Activated CD4-positive, alpha-beta memory T cell treated with anti-CD3 and anti-CD28 coated beads for 36 hours (primary cell): ENCODE measurements at regions not wholly inside any gene's neighbourhood (a gene's known extent, or its start where the extent isn't known, plus 50 kb on each side); places are given as distances from the start of the nearest gene placed in this dataset.
A peak's percentile ranks its signal among the peaks of the same experiment; 100 is the strongest.

ENCODE experiments used
- CTCF ChIA-PET: fragments of 350-600 bp; sonication (Branson Sonifier 250); formaldehyde crosslinking; loops from one replicate; lab custom pipeline; 2021; ENCODE audit warnings: antibody characterized with exemption, inconsistent platforms; lab: Charles Lee
- POLR2A ChIA-PET: fragments of 350-600 bp; sonication (Branson Sonifier 250); formaldehyde crosslinking; loops from one replicate; lab custom pipeline; 2021; ENCODE audit warnings: antibody characterized with exemption; lab: Charles Lee
- DNase-seq: peaks from one replicate; pipeline ENCODE4 v3.0.0-alpha.2; 2020
- H3K27ac Mint-ChIP-seq: one replicate; pipeline ENCODE4 v1.8.0; 2021; ENCODE audit warnings: mixed read lengths
- H3K27me3 Mint-ChIP-seq: one replicate; pipeline ENCODE4 v1.8.0; 2021; ENCODE audit warnings: mixed read lengths
- H3K36me3 Mint-ChIP-seq: one replicate; pipeline ENCODE4 v1.8.0; 2021; ENCODE audit warnings: mixed read lengths
- H3K4me1 Mint-ChIP-seq: one replicate; pipeline ENCODE4 v1.8.0; 2021; ENCODE audit warnings: low read depth, mixed read lengths
- H3K4me3 Mint-ChIP-seq: one replicate; pipeline ENCODE4 v1.8.0; 2021; ENCODE audit warnings: mild to moderate bottlenecking, mixed read lengths
- H3K9me3 Mint-ChIP-seq: one replicate; pipeline ENCODE4 v1.8.0; 2021; ENCODE audit warnings: mixed read lengths
- intact Hi-C: fragments of 100-400 bp; cut with micrococcal nuclease; formaldehyde crosslinking; loops from one replicate; pipeline ENCODE4 v1.15.1; 2023

DNA sequence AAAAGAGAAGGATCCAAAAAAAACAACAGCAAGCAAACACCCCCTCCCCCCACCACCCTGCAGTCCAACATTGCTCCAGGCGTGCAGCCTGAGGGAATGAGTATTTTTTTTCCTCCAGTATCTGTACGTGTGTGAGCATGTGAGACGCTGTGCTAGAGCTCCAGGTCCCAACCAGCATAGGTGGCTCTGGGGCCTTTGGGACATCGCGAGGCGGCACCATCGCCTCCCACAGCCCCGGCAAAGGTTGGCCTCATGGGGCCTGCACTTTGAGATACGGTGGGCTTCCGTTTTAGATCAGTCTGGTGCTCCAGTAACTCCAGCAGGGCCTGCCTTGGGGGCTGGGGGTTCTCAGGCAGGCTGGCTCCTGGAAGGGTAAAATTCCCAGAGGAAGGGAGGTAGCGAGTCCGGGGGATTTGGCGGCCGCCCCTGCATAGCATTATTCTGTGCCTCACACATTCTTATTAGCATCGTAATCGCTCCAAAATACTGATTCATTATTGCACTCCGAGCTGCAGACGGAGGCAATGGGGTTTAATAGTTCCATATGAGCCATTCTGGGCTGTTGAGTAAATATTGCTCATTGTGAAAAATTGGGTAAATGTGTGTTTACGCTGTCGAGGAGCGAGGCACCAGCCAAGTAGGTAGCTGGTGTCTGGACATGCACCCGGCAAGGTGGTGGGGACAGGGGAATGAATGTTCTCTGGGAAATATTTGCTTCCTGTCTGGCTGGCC lies 143.1 kb upstream of the MYL2 start:
- ChIA-PET POLR2A (no interaction called here), CTCF (no interaction called here)
- Mint-ChIP-seq H3K9me3 (no peaks in the 10 kb centered on the region), H3K4me1 (peaks cover 11% of the 10 kb centered on the region), H3K4me3 (no peak overlapping the region), H3K27ac (no peak overlapping the region), H3K27me3 (no peaks in the 10 kb centered on the region), H3K36me3 (no peaks in the 10 kb centered on the region)
- DNase-seq: no peak
- intact Hi-C loops: no loop called here

DNA sequence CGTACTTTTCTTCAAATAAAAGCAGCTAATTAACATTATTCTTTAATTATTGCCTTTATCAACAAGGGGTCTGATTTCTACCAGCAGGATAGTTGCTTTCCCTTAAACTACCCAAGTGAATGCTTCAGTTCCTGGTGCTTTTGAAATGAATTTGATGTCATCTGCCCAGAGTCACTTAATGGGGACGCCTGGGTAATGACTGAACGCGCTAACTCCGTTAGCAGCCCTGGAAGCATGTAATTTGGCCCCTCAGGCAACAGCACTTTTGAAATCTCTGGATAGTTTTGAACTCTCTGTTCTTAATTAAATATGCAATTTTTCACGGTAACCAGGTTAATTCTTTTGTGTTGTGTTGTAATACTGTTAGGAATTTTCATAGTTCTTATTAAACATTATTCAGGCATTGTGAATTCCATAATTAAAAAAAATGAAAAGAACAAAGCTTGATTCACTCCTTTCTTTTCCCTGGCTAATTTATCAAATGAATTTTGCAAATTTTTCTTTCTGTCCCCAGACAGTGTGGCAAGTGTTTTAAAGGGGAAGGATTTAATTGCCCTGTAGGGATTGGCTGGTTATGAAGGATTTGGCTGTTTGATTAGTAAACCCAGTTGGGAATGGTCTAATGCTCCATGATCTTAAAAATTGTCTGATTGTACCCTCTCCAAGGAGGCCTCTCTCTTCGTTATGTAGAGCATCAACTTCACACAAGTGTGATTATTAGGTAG lies 137.5 kb upstream of the MYL2 start:
- Mint-ChIP-seq H3K4me1 (peaks cover 26% of the 10 kb centered on the region), H3K27me3 (no peaks in the 10 kb centered on the region), H3K27ac (peak overlapping the region; percentile 98), H3K9me3 (peaks cover 12% of the 10 kb centered on the region), H3K4me3 (no peak overlapping the region), H3K36me3 (peaks cover 13% of the 10 kb centered on the region)
- POLR2A ChIA-PET: no interaction called here
- CTCF ChIA-PET: interaction anchor here (1.2 kb wide), 1 partner anchor 170 kb away, joined by 3 read pairs; no protein-coding TSS in a partner anchor
- intact Hi-C loops: no loop called here
- DNase-seq: no peak

DNA sequence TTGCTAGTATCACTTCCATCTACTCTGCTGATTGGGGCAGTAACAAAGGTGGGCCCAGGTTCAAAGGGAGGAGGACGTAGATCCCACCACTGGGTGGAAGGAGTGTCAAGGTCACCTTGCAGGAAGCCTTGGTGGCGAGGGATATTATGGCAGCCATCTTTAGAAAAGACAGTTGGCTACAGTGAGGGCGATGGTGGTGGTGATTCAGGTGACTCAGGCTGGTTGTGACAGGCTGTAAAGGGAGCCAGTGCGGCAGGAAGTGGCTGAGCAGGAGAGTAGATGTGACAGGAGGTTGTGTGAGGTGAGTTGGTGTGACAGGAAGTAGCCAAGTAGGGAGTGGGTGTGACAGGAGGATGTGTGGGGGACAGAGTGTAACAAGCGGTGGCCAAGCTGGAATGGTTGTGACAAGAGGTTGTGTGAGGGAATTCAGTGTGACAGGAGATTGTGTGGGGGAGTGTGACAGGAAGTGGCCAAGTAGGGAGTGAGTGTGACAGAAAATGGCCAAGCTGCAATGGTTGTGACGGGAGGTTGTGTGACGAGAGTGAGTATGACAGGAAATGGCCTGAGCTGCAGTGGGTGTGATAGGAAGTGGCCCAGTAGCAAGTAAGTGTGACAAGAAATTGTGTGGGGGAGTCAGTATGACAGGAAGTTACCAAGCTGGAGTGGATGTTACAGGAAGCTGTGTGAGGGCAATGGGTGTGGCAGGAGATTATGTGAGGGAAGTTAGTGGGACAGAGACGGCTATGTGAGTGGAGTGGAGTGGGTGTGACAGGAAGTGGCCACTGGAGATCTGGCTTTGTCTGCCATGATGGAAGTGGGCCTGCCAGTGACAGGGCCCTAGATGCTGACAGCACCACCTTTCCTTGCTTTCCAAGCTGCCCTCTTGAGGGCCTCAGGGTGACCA lies 136.5 kb upstream of the MYL2 start:
- CTCF ChIA-PET: interaction anchor here (1.2 kb wide), 1 partner anchor 169 kb away, joined by 3 read pairs; no protein-coding TSS in a partner anchor
- Mint-ChIP-seq H3K27me3 (no peaks in the 10 kb centered on the region), H3K36me3 (peaks cover 13% of the 10 kb centered on the region), H3K4me3 (peak overlapping the region; percentile 28), H3K9me3 (peaks cover 12% of the 10 kb centered on the region), H3K27ac (peak overlapping the region; percentile 98), H3K4me1 (peaks cover 26% of the 10 kb centered on the region)
- DNase-seq: peak; percentile 85
- intact Hi-C loops: no loop called here
- POLR2A ChIA-PET: no interaction called here

DNA sequence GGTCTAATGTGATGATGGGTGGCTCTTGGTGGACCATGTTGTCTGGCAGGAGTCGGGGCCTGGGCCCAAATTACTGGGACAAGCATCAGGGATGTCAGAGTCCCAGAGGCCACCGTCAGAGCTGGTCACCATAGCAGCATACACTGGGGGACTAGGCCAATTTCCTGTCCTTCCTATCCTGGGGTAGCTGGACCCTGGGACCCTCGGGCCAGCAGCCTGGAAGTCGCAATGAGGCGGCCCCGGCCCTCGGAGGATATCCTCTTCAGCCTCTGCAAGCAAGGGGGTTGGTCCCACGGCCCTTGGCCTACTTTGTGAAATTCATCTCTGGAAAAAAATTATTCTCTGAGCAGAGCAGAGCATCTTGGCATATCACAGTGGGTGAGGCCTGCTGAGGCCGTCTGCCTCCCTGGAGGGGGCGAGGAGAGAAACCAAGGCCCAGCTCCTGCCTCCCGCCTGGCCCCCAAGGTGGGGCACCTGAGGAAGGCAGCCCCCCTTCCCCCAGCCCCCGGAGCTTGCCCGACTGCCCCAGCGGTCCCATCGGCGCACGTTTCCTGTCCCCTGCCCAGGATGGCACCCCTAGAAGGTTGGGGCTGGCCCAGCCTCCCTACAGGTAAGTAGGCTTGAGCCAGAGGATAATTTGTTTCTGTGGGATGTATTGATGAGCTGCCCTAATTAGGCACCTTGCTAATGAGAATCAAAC lies 135.0 kb upstream of the MYL2 start:
- Mint-ChIP-seq H3K9me3 (peaks cover 12% of the 10 kb centered on the region), H3K27ac (peak overlapping the region; percentile 98), H3K4me3 (no peak overlapping the region), H3K36me3 (peaks cover 13% of the 10 kb centered on the region), H3K4me1 (peaks cover 26% of the 10 kb centered on the region), H3K27me3 (no peaks in the 10 kb centered on the region)
- intact Hi-C loops: no loop called here
- ChIA-PET POLR2A (no interaction called here), CTCF (interaction anchor here (0.7 kb wide), 1 partner anchor 342 kb away, joined by 3 read pairs; no protein-coding TSS in a partner anchor)
- no peak for DNase-seq

DNA sequence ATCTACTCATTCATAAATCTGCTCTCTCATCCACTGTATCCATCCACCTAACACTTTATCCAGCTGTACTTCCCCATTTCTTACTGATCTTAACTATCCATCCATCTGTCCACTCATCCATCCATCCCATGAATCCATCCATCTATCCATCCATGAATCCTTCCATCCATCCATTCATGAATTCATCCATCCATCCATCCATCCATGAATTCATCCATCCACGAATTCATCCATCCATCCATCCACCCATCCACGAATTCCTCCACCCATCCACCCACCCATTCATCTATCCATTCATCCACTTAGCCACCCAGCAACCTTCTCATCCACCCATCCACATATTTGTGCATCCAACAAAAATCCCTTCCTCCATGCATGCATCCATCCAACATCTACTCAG lies 128.6 kb upstream of the MYL2 start:
- Mint-ChIP-seq H3K27me3 (no peaks in the 10 kb centered on the region), H3K9me3 (no peaks in the 10 kb centered on the region), H3K27ac (no peak overlapping the region), H3K4me3 (no peak overlapping the region), H3K36me3 (no peaks in the 10 kb centered on the region), H3K4me1 (no peaks in the 10 kb centered on the region)
- intact Hi-C loops: no loop called here
- no peak for DNase-seq
- POLR2A ChIA-PET: no interaction called here
- CTCF ChIA-PET: no interaction called here

DNA sequence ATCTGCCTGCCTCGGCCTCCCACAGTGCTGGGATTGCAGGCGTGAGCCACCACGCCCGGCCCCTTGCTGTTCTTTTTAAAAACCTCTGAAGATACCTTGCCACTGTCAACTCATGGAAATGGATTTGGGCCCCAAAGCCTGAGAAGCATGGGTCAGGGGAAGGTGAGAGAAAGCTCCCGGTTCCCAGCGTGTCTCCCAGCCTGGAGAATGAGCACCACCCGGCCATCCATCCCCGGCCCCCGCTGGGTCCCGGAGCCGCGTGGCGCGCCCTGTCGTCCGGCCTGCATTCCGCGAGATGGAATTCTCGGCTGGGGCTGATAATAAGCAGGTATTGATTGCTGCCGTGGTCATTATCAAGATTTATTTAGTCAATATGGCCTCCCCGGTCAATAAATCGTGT lies 126.5 kb upstream of the MYL2 start:
- H3K36me3 Mint-ChIP-seq: no peaks in the 10 kb centered on the region
- intact Hi-C loops: no loop called here
- no peaks in the 10 kb centered on the region for H3K4me1 Mint-ChIP-seq
- no peak overlapping the region for H3K27ac Mint-ChIP-seq
- no peak for DNase-seq
- ChIA-PET CTCF (no interaction called here), POLR2A (no interaction called here)
- H3K9me3 Mint-ChIP-seq: no peaks in the 10 kb centered on the region
- H3K27me3 Mint-ChIP-seq: no peaks in the 10 kb centered on the region
- no peak overlapping the region for H3K4me3 Mint-ChIP-seq

DNA sequence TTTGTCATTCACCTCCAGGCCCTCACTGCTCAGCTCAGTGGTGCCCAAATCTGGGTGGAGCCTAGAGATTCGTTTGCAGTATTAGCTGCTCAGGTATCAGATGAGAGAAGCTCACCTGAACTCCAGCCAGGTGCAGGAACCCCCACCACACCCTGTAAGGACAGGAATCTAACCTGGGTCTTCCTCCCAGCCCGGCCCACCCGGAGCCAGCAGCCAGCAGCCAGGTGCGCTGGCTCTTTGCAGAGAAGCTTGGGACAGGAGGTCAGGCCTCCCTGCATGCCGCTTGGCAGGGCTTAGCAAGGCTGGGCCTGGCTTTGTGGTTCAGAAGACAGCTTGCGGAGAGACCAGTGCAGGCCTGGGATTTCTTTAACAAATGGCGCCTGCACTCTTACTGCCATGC lies 125.6 kb upstream of the MYL2 start:
- H3K9me3 Mint-ChIP-seq: no peaks in the 10 kb centered on the region
- intact Hi-C loops: no loop called here
- DNase-seq: no peak
- H3K27ac Mint-ChIP-seq: no peak overlapping the region
- POLR2A ChIA-PET: no interaction called here
- no peak overlapping the region for H3K4me3 Mint-ChIP-seq
- CTCF ChIA-PET: no interaction called here
- H3K36me3 Mint-ChIP-seq: no peaks in the 10 kb centered on the region
- H3K4me1 Mint-ChIP-seq: no peaks in the 10 kb centered on the region
- H3K27me3 Mint-ChIP-seq: no peaks in the 10 kb centered on the region

DNA sequence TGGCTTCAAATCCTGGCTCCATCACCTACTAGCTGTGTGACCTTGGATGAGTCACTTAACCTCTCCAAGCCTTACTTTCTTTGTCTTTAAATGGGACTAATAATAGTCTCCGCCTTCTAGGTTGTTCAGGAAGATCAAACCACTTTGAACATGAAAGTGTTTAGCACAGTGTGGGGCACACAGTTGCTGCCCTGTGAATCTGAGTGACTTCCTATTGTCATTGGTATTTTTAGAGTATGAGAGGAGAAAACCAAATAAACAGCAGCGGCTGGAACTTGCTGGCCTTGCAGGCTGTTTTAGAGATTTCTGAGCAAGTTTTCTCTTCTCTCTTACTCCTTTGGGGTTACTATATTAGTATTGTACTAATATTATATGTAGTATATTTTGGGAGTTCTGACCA lies 120.7 kb upstream of the MYL2 start:
- H3K27me3 Mint-ChIP-seq: peaks cover 21% of the 10 kb centered on the region
- CTCF ChIA-PET: no interaction called here
- no peak for DNase-seq
- H3K9me3 Mint-ChIP-seq: no peaks in the 10 kb centered on the region
- H3K4me1 Mint-ChIP-seq: peaks cover 3% of the 10 kb centered on the region
- POLR2A ChIA-PET: no interaction called here
- intact Hi-C loops: no loop called here
- no peak overlapping the region for H3K27ac Mint-ChIP-seq
- H3K36me3 Mint-ChIP-seq: no peaks in the 10 kb centered on the region
- no peak overlapping the region for H3K4me3 Mint-ChIP-seq

DNA sequence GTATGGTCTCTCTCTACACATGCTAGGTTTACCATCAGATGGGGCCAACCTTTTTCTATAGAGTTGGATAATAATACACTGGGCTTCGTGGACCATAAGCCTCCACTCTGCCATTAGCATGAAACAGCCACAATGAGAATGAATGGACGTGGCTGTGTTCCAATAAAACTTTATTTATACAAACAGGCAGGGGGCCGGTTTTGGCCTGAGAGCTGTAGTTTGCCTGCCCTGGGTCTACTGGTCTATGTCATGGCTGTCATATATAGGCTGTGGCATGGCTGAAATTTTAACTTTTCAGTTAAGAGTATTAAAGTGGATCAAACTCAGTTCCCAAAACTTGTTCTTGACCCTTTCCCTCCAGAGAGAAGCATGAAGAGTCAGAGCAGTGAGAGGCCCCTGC lies 120.3 kb upstream of the MYL2 start:
- H3K36me3 Mint-ChIP-seq: no peaks in the 10 kb centered on the region
- H3K4me1 Mint-ChIP-seq: peaks cover 7% of the 10 kb centered on the region
- ChIA-PET CTCF (no interaction called here), POLR2A (no interaction called here)
- DNase-seq: no peak
- H3K4me3 Mint-ChIP-seq: no peak overlapping the region
- intact Hi-C loops: no loop called here
- H3K27ac Mint-ChIP-seq: no peak overlapping the region
- peaks cover 25% of the 10 kb centered on the region for H3K27me3 Mint-ChIP-seq
- H3K9me3 Mint-ChIP-seq: no peaks in the 10 kb centered on the region

DNA sequence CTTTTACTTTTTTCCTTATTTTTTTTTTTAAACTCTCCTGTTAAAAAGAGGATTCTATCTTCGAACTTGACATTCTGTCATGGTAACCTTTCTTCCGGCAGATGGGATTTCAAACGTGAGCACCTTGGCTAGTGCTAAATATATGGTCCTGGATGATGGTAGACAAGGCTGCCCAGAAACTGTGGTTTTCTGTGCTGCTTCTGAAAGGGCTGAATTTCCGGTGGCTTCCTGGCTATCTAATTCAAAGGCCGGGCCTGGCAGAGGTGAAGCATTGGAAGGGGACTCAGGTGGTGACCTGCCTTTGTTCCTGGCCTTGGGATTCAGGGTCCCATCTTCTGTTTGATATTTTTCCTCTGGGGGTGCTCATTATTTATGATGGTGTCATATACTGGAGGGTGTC lies 118.6 kb upstream of the MYL2 start:
- Mint-ChIP-seq H3K27me3 (peaks cover 33% of the 10 kb centered on the region), H3K4me1 (peaks cover 14% of the 10 kb centered on the region), H3K9me3 (no peaks in the 10 kb centered on the region), H3K4me3 (no peak overlapping the region), H3K27ac (no peak overlapping the region), H3K36me3 (no peaks in the 10 kb centered on the region)
- POLR2A ChIA-PET: interaction anchor here (0.7 kb wide), 1 partner anchor 178 kb away, joined by 3 read pairs; no protein-coding TSS in a partner anchor
- CTCF ChIA-PET: no interaction called here
- DNase-seq: no peak
- intact Hi-C loops: no loop called here

DNA sequence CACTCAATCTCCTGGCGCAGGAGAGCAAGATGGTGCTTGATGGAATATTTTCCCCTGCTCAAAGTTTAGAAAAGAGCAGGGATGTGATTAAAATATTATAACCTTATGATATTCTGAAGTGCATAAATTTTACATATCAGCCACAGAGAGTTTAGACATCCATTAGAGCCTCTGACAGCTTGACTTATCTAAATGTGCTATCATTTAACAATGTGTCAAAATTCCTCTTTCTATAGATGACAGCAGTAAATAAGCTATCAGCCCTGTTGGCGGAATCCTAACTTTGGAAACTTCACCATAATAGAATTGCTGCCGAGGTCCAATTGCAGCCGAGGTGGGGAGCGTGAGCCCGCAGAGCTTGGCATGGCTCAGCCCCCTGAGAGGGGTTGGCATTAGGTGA lies 117.7 kb upstream of the MYL2 start:
- no peak for DNase-seq
- no peak overlapping the region for H3K4me3 Mint-ChIP-seq
- no peak overlapping the region for H3K27ac Mint-ChIP-seq
- H3K4me1 Mint-ChIP-seq: peaks cover 14% of the 10 kb centered on the region
- ChIA-PET POLR2A (no interaction called here), CTCF (interaction anchor here (0.8 to 0.9 kb wide), 3 partner anchors 16 to 775 kb away, joined by 3 read pairs; no protein-coding TSS in a partner anchor)
- intact Hi-C loops: no loop called here
- H3K36me3 Mint-ChIP-seq: no peaks in the 10 kb centered on the region
- no peaks in the 10 kb centered on the region for H3K9me3 Mint-ChIP-seq
- peaks cover 37% of the 10 kb centered on the region for H3K27me3 Mint-ChIP-seq
